ENCODE measurements at regions not wholly inside any gene's neighbourhood (a gene's known extent, or its start where the extent isn't known, plus 50 kb on each side); places are given as distances from the start of the nearest gene placed in this dataset.

GRCh38 chr15:39144613-39145499 lies 436.0 kb upstream of the THBS1 start:
- DNase-seq (ENCODE audit: low read depth): peak; percentile 35

DNA sequence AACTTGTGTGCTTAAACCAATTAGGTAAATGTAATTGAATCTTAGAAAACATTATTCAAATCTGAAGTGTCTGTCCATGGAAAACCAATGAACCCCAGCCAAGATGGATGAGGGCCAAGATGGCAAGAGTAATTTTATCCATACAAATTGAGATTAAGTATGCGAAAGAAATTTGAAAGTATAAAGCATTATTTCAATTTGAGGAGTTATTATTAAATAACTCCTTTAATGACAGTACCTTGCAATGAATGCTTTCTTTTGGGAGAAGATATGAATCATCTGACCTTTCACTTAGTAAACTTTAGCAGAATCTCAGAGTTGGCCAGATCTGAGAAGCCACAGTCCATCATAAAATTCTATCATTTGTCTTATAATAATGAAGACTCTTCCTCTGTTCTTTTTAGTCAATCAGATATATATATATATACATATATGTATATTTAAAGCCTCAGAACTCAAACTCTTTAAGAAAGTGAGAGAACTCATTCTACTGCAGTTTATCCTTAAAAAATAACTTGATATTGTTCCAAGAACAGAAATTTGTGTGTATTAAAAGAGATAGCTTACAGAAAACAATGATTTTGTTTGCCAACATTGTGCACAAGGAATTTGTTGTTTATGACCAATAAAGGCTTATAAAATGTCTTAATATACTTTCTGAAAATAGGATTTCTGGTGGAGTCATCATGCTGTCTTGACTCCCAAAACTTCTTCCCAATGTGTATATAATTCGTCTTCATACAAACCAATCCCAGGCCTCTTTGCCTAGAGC lies 434.8 kb upstream of the THBS1 start:
- peak; percentile 56 for DNase-seq (ENCODE audit: low read depth)

DNA sequence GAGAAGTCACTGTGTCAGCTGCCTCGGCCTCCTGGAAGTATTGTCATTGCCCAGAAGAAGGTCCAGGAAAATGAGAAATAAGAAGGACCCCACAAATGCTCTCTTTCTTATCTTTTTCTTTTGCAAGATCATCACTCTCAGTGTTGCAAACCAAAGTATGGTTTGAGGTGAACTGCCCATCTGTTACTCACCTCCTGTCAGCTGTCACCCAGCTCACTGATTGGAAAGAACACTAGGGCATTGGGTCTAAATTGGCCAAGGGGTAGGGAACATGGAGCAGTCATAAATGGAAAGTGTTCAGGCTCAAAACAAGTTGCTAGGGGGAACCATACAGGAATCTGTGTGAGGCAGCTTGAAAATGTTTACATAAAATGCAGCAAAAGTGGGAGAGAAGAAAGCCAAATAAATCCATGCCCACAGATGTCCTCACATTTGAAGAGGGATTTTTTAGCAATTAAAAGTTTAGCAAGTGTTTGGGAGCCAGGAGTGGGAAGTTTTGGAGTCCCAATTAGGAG lies 431.2 kb upstream of the THBS1 start:
- no peak for DNase-seq (ENCODE audit: low read depth)

- no peak for DNase-seq (ENCODE audit: low read depth)
Observed at GRCh38 chr15:39151545-39151944, 429.3 kb upstream of the THBS1 start.

- no peak for DNase-seq (ENCODE audit: low read depth)
Observed at GRCh38 chr15:39153058-39153714, 427.7 kb upstream of the THBS1 start.

DNA sequence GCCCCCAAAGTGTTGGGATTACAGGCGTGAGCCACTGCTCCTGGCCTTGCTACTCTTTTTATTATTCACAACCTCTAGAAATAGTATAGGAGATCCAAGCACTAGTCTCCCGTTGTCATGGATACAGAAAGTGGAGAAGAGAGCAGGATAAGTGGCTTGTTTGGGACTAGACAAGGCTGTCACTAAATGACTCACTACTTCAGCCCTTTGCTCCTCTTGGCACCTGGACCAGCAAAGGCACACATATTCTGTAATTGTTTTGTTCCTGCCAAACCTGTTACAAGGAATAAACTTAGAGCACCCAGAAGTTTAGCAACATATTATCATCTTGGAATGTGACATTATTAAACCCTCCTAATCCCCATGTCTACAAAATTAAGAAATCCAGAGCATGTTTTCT lies 427.2 kb upstream of the THBS1 start:
- peak; percentile 80 for DNase-seq (ENCODE audit: low read depth)

DNA sequence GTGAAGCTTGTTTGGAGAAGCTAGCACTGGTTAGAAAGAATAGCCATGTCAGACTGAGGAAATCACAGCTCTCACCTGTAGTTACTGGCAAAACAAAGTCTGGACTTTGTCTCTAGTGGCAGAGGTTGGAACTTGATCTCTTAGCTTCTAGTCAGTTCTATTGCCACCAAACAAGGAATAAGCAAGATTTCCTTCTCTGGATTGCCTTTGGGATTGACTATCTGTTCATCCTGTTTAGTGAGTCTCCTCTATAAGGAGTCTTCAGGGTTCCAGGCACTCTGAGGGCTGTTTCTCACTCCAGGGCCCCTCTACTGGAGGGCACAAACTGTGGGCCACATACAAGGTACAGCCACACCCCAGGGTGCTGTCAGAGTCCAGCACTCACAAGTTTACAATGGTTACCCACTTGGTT lies 426.6 kb upstream of the THBS1 start:
- no peak for DNase-seq (ENCODE audit: low read depth)

GRCh38 chr15:39154776-39155175 lies 426.1 kb upstream of the THBS1 start:
- DNase-seq (ENCODE audit: low read depth): no peak

GRCh38 chr15:39156166-39156565 lies 424.7 kb upstream of the THBS1 start:
- DNase-seq (ENCODE audit: low read depth): no peak

- DNase-seq (ENCODE audit: low read depth): no peak
Observed at GRCh38 chr15:39156646-39157250, 424.1 kb upstream of the THBS1 start.

GRCh38 chr15:39157882-39158281 lies 423.0 kb upstream of the THBS1 start:
- no peak for DNase-seq (ENCODE audit: low read depth)

DNA sequence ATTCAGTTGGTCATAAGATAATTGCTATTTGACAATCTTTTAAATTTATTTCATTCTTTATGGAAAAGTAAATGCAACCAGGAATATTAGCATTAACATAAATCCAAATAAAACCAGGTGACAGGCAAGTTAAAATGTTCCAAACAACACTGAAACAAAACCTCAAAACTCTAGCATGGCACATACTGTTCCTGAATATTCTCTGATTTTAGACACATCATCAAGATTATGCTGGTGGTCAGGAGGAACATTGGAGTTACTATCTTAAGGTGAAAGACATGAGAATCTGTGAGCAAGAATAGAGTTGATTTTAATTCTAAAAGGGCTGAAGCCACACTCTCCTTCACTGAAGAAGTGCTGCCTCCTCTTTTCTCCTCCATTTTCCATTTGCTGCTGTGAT lies 421.0 kb upstream of the THBS1 start:
- DNase-seq (ENCODE audit: low read depth): no peak

DNA sequence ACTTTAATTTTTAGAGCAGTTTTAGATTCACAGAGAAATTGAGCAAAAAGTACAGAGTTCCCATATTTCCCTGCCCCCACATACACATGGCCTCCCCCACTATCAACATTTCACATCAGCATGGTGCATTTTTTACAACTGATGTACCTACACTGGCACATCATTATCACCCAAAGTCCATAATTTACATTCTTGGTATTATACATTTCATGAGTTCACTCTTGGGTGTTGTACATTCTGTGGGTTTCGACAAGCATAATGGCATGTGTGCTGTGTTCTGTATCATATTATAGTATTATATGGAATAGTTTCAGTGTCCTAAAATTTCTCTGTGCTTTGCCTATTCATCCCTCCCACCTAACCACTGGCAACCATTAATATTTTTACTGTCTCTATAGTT lies 419.8 kb upstream of the THBS1 start:
- DNase-seq (ENCODE audit: low read depth): no peak

- DNase-seq (ENCODE audit: low read depth): no peak
Observed at GRCh38 chr15:39165020-39165706, 415.7 kb upstream of the THBS1 start.

DNA sequence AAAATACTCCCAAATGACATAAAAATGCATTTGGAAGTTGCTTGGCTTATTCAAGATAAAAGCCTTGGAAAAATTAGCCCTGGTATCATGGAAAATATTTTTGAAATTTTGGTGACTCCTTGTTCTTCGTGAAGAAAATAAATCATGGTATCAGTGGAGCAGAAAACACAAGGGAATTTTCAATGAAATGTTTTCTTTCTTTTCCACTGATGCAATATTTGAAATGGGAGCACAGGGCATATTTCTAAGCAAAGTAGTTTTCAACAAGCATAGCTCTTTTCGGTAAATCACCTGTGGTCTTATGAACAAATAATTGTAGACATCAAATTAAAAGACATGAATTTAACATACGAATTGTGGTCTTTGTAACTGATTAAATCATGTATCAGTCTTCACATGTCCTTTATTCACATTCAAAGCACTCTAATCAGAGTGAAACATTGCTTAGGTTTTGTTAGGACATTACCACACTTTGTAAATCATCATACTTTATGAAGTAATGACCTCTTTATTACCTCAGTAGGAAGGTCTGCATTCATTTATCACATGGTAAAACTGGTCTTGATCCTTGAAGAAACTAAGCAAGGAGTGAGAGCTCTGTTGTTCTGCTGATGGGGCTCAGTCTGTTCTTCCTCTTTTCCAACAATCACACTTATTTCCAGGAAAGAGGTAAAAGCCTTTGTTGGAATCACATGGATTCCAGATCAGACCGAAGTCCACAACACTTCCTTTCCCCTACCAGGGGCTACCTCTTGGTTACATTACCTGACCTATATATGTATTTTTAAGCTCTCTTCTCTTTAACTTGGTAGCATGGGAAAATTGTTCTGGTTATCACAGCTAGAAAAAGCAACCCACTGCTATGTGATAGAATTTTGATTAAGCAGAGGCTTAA lies 413.5 kb upstream of the THBS1 start:
- DNase-seq (ENCODE audit: low read depth): no peak

GRCh38 chr15:39171944-39172368 lies 408.9 kb upstream of the THBS1 start:
- peak; percentile 99 for DNase-seq (ENCODE audit: low read depth)

DNA sequence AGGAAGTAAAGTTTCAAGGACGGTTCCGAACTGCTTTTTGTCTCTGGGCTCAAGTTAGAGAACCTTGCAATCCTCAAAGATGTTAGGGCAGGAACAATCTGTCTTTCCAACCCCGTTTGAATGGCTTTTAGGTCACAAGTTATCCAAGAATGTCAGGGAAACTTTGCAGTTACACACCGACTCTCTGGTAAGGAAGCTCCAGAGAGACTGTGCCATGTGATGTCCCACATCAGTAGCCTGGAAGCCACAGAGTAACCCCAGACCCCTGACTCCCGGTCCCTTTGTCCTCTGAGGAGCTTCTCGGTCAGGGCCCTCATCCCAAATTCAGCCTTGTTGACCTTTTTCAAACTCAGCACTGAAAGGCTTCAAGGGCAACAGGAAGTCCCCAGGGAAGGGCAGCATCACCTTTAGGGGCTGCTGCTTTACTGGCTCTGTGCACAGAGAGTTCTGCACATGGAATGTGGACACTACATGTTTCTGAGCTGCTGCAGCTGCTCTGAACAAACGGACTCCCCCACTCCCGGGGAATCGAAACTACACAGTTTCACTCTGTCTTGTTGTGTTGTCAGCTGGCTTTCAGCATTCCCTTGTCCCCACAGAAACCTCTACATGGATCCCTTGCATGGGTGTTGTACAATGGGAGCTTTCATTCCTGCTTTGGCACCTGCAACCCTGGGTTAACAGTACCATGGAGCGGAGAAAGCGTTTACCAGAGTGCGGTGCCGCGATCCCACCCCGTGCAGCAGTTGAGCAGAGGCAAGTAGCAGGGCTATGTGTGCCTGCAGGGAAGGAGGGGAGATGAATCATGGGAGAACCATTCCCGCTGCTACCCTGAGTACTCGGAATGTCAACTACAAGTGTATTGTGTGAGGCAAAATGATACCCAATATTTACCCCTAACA lies 408.2 kb upstream of the THBS1 start:
- peak; percentile 94 for DNase-seq (ENCODE audit: low read depth)

GRCh38 chr15:39173426-39173825 lies 407.5 kb upstream of the THBS1 start:
- no peak for DNase-seq (ENCODE audit: low read depth)

DNA sequence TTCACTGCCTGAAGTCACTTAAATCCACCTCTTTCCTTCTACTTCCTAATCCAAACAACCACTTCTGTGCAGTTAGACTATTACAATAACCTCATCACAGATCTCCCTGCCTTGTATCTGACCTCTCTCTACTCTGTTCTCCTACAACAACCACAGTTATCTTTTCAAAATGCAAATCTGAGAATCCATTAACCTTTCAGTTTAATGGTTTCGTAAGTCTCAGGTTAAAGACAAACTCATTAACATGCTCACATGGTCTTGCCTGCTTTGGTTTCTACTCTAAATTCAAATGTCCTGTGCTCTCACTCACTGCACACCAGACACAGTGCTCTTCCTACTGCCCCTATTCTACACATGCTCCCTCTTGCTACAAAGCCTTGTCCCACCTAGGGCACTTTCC lies 406.5 kb upstream of the THBS1 start:
- DNase-seq (ENCODE audit: low read depth): no peak
